ENCODE measurements at regions not wholly inside any gene's neighbourhood (a gene's known extent, or its start where the extent isn't known, plus 50 kb on each side); places are given as distances from the start of the nearest gene placed in this dataset.

DNA sequence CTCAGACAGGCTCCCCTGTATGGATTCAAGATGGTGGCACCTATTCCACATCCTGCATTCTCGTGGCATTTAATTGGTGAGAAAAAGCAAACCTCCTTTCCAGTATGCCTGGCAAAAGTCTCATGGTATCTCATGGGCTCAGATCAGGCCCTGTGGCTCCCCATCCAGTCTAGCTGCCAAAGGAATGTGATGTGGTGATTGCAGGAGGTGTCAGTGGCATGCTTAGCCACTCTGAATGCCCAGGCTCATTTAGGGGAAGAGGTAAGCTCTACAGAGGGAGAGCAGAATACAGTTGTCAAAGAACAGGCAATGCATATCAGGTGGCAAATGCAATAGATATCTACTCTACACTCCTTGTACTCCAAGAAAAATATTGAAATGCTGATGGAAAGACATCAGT lies 146.7 kb downstream of the SPATA19 start:
- Mint-ChIP-seq H3K36me3 (no peaks in the 10 kb centered on the region), H3K9me3 (peaks cover 3% of the 10 kb centered on the region), H3K4me1 (ENCODE audit: low read depth in 2 of 2) (no peaks in the 10 kb centered on the region), H3K4me3 (no peak overlapping the region), H3K27me3 (peaks cover 0 to 1% of the 10 kb centered on the region in 2 donors), H3K27ac (no peak overlapping the region)
- no peak for ATAC-seq
- no peak for DNase-seq (ENCODE audit: low spot score)

DNA sequence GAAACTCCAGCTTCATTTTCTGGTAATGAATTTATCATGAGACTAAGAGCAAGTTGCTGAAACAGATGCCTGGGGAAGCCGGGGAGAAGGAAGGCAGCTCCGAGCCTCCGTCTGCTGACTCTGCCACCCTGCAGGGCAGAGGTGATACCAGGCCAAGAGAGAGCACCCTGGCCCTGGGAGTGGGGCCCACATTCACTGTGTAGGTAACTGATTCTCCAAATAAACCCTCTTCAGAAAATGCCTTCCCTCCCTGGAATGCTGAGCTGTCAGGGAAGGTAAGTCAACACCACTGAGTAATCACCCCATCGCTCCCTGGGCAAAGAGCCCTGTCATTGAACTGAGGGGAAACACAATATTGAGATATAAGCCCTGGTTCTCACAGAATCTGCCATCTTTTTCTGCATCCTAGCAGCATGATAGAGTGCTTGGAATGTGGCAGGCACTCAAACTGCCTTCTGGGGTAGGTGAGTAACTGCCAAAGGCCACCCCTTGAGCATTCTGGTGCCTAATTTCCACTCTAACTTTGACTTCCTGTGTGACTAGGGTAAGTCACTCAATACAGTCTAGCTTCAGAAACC lies 147.6 kb downstream of the SPATA19 start:
- ATAC-seq (no peak), DNase-seq (ENCODE audit: low spot score) (no peak)
- Mint-ChIP-seq H3K9me3 (peaks cover 3% of the 10 kb centered on the region), H3K36me3 (no peaks in the 10 kb centered on the region), H3K4me1 (ENCODE audit: low read depth in 2 of 2) (no peaks in the 10 kb centered on the region), H3K4me3 (no peak overlapping the region), H3K27ac (no peak overlapping the region), H3K27me3 (no peaks in the 10 kb centered on the region)

DNA sequence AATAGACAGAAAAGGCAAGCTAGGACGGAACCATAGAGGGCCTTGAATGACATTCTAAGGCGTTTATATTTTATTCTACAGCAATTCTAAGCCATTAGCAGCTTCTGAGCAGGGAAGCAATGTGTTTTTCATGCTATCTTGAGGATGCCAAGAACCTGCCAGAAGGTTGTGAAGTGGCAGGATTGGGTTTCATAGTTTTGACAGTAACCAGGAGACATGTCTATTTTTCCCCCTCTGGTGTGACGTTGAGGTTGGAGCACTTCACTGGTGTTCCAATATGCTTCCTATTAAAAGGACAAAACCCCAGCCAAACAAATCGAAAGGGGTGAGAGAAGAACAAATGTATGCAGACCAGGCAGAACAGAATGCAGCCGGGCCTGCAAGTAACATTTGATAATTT lies 148.2 kb downstream of the SPATA19 start:
- H3K4me1 Mint-ChIP-seq (ENCODE audit: low read depth in 2 of 2), result no peaks in the 10 kb centered on the region
- H3K9me3 Mint-ChIP-seq, result peaks cover 3% of the 10 kb centered on the region
- H3K27ac Mint-ChIP-seq, result no peak overlapping the region
- H3K36me3 Mint-ChIP-seq, result no peaks in the 10 kb centered on the region
- no peak overlapping the region for H3K4me3 Mint-ChIP-seq
- DNase-seq (ENCODE audit: low spot score), result no peak
- no peaks in the 10 kb centered on the region for H3K27me3 Mint-ChIP-seq
- ATAC-seq, result no peak

DNA sequence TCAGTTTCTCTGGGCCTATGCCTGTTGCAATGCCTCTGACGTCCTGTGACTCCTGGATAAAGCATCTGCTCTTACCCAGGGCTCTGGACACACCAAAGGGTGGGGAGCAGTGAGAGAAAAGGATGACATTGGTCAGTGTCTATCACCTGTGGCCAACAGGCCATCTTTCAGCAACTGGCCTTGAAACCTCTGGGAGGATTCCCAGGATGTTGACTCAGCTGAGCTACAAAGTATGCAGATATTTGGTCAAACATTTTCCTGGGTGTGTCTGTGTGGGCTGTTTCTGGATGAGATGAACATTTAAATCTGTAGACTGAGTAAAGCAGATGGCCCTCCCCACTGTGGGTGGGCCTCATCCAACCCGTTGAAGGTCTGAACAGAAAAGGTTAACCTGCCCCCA lies 149.9 kb downstream of the SPATA19 start:
- no peaks in the 10 kb centered on the region for H3K9me3 Mint-ChIP-seq
- no peak overlapping the region for H3K27ac Mint-ChIP-seq
- no peaks in the 10 kb centered on the region for H3K4me1 Mint-ChIP-seq (ENCODE audit: low read depth in 2 of 2)
- H3K4me3 Mint-ChIP-seq, result no peak overlapping the region
- no peaks in the 10 kb centered on the region for H3K27me3 Mint-ChIP-seq
- ATAC-seq, result peak in 1 of 2 donors; percentile 15
- DNase-seq (ENCODE audit: low spot score), result no peak
- no peaks in the 10 kb centered on the region for H3K36me3 Mint-ChIP-seq

DNA sequence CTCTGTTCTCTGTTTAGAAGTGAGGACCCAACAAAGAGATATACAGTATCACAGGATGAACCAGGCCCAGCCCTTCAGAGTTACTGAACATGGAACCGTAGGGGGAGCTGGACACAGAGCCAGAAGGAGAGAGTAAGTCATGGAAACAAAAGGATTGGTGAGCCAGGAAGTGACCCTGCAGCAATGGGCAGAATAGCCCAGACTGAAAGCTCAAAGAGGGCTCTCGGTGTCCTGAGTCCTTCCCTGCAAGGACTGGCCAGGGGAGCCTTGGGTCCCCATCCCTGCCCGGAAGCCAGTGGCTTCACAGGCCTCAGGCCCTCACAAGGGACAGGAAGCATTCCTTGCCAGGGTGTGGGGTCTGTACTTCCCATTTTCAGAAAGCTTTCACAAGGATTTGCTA lies 150.6 kb downstream of the SPATA19 start:
- Mint-ChIP-seq H3K27ac (no peak overlapping the region), H3K27me3 (no peaks in the 10 kb centered on the region), H3K9me3 (no peaks in the 10 kb centered on the region), H3K4me1 (ENCODE audit: low read depth in 2 of 2) (no peaks in the 10 kb centered on the region), H3K4me3 (no peak overlapping the region), H3K36me3 (no peaks in the 10 kb centered on the region)
- no peak for DNase-seq (ENCODE audit: low spot score)
- ATAC-seq, result no peak

DNA sequence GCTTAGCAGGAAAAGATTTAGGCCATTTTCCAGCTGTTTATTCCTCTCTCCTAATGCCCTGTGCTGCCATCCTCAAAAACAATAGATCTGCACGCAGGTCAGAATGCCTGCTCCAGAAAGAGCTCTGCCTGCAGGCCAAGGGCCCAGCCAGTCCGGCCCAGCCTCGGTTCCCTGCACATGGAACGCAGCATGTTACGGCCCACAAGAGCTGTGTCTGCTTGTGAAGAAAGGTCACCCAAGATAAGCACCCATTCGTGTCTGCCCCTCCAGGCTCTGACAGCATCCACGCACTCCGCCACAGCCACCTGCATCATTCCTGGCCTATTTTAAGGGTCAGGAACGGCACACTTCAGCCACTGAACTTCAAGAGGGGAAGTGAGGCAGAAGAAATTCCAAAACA lies 152.2 kb downstream of the SPATA19 start:
- H3K36me3 Mint-ChIP-seq, result no peaks in the 10 kb centered on the region
- H3K9me3 Mint-ChIP-seq, result no peaks in the 10 kb centered on the region
- no peak for ATAC-seq
- H3K4me1 Mint-ChIP-seq (ENCODE audit: low read depth in 2 of 2), result no peaks in the 10 kb centered on the region
- no peak overlapping the region for H3K27ac Mint-ChIP-seq
- H3K27me3 Mint-ChIP-seq, result no peaks in the 10 kb centered on the region
- DNase-seq (ENCODE audit: low spot score), result no peak
- no peak overlapping the region for H3K4me3 Mint-ChIP-seq

DNA sequence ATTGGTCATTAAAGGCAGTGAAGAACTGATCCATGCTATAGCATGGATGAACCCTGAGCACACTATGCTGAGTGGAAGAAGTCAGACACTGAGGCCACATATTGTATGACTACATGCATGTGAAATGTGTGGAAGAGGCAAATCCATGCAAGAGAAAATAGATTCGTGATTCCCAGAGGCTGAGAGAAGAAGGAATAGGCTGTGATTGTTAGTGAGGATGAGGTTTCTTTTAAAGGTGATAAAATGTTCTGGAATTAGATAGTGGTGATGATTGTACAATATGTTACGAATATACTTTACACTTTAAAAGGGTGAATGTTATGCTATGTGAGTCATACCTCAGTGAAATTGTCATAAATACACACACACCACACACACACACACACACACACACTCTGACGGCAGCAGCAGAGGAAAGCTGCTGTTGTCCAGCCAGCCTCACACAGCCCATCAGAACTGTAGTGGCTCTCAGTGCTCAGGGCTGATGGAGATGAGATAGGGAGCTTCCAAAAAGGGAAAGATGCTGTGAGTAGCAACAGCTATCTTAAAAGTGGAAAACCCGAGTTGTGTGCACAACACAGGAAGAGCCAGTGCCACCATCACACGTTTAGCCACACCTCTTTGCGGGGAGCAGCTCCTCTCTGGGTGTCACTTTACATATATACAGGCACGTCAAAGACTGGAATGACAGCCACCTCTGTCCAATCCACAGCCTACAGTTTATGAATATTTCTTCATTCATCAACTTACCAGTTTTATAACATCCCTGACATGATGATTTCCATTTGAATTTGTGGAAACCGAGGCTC lies 153.0 kb downstream of the SPATA19 start:
- no peak for DNase-seq (ENCODE audit: low spot score)
- no peak for ATAC-seq
- H3K4me1 Mint-ChIP-seq (ENCODE audit: low read depth in 2 of 2), result no peaks in the 10 kb centered on the region
- H3K27me3 Mint-ChIP-seq, result no peaks in the 10 kb centered on the region
- H3K4me3 Mint-ChIP-seq, result no peak overlapping the region
- H3K36me3 Mint-ChIP-seq, result no peaks in the 10 kb centered on the region
- H3K27ac Mint-ChIP-seq, result no peak overlapping the region
- H3K9me3 Mint-ChIP-seq, result no peaks in the 10 kb centered on the region

DNA sequence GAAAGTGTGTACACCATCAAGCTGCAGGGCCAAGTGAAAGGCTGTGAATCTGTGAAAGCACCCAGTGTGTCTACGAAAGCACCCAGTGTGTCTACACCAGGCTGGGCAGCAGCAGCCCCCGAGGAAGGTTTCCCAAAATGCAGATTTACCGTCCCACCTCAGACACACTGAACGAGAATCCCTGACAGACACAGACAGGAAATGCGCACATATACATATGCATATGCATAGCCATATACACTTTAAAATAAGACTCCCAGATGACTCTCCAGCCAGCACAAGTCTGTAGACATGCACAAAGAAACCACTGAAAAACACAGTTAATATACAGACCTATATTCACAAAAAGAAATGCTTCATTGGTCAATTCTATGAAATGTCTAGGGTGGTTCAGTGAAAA lies 155.5 kb upstream of the OPCML start:
- H3K4me1 Mint-ChIP-seq (ENCODE audit: low read depth in 2 of 2), result no peaks in the 10 kb centered on the region
- H3K36me3 Mint-ChIP-seq, result no peaks in the 10 kb centered on the region
- DNase-seq (ENCODE audit: low spot score), result no peak
- no peak overlapping the region for H3K27ac Mint-ChIP-seq
- no peak for ATAC-seq
- peaks cover 2 to 3% of the 10 kb centered on the region in 2 donors for H3K27me3 Mint-ChIP-seq
- H3K9me3 Mint-ChIP-seq, result no peaks in the 10 kb centered on the region
- no peak overlapping the region for H3K4me3 Mint-ChIP-seq

DNA sequence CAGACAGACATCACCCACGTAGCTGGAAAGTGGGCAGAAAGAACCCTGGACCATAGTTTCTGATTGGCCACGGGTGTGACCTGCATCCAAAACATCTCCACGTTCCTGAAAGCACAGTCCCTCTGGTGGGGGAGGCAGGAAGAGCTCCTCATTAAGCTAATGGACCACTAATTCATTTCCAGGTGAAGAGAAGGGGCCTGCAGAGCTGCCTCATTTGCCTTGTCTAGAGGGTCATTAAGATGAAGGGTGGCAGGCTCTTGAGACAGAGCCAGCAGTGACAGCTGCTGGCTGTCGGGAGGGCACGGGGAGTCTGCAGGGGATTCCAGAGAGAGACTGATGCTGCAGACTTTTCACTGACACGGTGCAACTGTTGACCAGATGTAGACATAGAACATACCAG lies 149.6 kb upstream of the OPCML start:
- DNase-seq (ENCODE audit: low spot score) (no peak), ATAC-seq (no peak)
- Mint-ChIP-seq H3K27ac (no peak overlapping the region), H3K9me3 (no peaks in the 10 kb centered on the region), H3K27me3 (peaks cover 5% of the 10 kb centered on the region in 2 donors), H3K4me3 (no peak overlapping the region), H3K36me3 (no peaks in the 10 kb centered on the region), H3K4me1 (ENCODE audit: low read depth in 2 of 2) (no peaks in the 10 kb centered on the region)

DNA sequence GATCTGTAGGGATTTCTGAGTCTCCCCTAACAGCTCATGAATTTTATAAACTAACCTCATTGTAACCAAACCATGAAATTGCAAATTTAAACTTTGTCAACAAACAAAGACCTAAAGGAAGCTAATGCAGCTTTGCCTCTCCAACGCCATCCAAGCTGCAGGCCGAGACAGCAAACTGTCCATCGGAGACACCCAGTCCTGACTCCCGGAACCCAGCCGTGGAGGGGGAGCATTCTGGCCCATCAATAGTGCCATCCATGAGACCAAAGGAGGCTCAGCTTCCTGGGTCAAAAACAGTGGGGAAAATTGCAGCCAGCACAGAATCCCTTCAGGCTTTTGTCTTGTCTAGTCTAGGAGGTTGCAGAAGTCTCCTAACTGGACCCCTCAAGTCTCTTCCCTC lies 147.6 kb upstream of the OPCML start:
- no peak overlapping the region for H3K27ac Mint-ChIP-seq
- no peaks in the 10 kb centered on the region for H3K36me3 Mint-ChIP-seq
- H3K9me3 Mint-ChIP-seq, result peaks cover 4% of the 10 kb centered on the region
- DNase-seq (ENCODE audit: low spot score), result no peak
- peaks cover 5% of the 10 kb centered on the region in 2 donors for H3K27me3 Mint-ChIP-seq
- H3K4me3 Mint-ChIP-seq, result no peak overlapping the region
- ATAC-seq, result no peak
- no peaks in the 10 kb centered on the region for H3K4me1 Mint-ChIP-seq (ENCODE audit: low read depth in 2 of 2)

DNA sequence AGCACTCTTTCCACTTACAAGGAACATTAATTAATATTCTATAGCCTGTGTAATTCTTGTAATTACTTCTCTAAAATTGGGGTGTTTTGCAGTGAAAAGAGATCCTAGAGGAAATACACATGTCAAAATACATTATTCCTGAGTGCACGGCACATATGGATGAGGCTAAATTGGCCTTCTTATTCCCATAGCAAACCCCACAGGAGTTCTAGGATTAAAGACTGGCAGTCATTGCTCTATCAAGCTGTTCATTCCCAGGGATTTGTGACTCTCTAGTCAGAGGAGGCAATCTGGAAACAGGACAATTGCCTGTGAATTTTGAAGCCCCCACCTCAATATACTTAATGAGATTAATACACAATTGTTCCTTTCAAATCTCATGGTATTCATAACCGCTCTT lies 145.9 kb upstream of the OPCML start:
- Mint-ChIP-seq H3K27ac (no peak overlapping the region), H3K4me3 (no peak overlapping the region), H3K4me1 (ENCODE audit: low read depth in 2 of 2) (no peaks in the 10 kb centered on the region), H3K36me3 (no peaks in the 10 kb centered on the region), H3K9me3 (peaks cover 4% of the 10 kb centered on the region), H3K27me3 (peaks cover 5% of the 10 kb centered on the region in 2 donors)
- DNase-seq (ENCODE audit: low spot score) (no peak), ATAC-seq (no peak)

DNA sequence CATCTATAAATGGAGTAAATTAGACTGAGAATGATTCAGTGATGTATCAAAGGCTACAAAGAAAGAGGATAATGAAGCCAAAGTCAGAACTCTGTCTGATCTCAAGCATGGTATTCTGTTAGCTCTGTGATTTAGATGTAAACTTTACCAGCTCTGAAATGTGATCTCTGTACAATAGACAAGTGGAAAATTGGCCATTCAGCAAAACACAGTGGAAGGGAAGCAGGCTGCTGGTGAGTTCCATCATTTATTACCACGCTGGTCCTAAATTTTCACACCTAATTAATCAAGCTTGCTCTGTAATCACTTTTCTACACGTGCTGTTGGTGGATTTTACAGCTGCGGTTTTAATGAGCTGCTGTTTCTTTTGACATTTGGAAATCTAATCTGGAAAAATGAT lies 145.1 kb upstream of the OPCML start:
- H3K27me3 Mint-ChIP-seq, result no peaks in the 10 kb centered on the region
- H3K4me1 Mint-ChIP-seq (ENCODE audit: low read depth in 2 of 2), result no peaks in the 10 kb centered on the region
- no peak for ATAC-seq
- H3K9me3 Mint-ChIP-seq, result peaks cover 4% of the 10 kb centered on the region
- no peak for DNase-seq (ENCODE audit: low spot score)
- no peak overlapping the region for H3K27ac Mint-ChIP-seq
- no peak overlapping the region for H3K4me3 Mint-ChIP-seq
- H3K36me3 Mint-ChIP-seq, result no peaks in the 10 kb centered on the region

DNA sequence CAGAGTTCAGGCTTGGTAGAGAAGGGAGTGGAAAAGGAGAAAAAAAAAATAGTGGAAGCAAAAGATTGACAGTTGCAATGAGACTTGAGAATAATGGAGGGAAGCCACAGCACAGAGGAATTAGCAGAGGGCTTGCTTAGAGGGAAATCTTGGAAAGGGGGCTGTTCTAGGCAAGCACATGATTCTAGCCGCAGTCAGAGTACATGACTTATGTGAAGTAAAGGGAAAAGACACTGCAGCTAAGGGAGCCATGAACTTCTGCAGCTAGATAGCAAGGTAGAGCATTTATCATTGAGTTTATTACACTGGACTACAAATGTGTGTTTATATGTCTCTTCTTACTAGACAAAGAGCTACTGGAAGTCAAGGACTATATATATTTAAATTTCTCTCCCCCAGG lies 144.0 kb upstream of the OPCML start:
- no peaks in the 10 kb centered on the region for H3K27me3 Mint-ChIP-seq
- no peaks in the 10 kb centered on the region for H3K36me3 Mint-ChIP-seq
- no peak overlapping the region for H3K4me3 Mint-ChIP-seq
- H3K27ac Mint-ChIP-seq, result no peak overlapping the region
- DNase-seq (ENCODE audit: low spot score) (no peak), ATAC-seq (no peak)
- no peaks in the 10 kb centered on the region for H3K4me1 Mint-ChIP-seq (ENCODE audit: low read depth in 2 of 2)
- peaks cover 4% of the 10 kb centered on the region for H3K9me3 Mint-ChIP-seq

DNA sequence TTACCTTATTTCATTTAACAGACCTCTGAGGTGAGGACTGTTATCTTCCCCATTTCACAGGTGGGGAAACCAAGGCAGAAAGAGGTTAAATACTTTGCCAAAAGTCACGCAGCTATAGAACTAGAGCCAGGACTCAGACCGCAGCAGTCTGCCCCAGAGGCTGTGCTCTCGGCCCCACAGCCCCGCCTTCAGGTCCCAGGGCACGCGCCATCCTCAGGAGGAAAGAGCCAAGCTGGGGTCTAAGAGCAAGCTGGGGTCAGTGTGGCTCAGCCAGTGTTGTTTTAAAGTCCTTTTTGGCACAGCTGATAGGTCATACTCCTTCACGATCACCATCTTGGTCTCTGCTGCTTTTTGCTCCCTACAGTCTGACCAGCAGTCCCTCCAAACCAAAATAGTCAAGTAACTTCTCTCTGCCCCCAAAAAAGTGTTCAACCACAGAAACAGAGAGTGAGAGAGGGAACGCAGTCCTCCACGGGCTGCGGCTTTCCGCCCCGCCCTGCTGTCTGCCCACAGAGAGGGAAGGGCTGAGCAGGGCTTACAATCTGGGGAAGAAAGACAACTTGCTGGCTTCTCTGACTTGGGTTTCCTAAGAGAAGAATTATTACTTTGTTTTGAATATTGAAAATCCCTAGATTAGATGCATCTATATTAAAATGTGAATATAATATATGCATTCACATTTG lies 137.2 kb upstream of the OPCML start:
- Mint-ChIP-seq H3K27ac (no peak overlapping the region), H3K36me3 (no peaks in the 10 kb centered on the region), H3K27me3 (no peaks in the 10 kb centered on the region), H3K4me3 (no peak overlapping the region), H3K4me1 (ENCODE audit: low read depth in 2 of 2) (no peaks in the 10 kb centered on the region), H3K9me3 (no peaks in the 10 kb centered on the region)
- DNase-seq (ENCODE audit: low spot score) (no peak), ATAC-seq (no peak)
